Stomach (tissue), 4 donors: ENCODE measurements at regions not wholly inside any gene's neighbourhood (a gene's known extent, or its start where the extent isn't known, plus 50 kb on each side); places are given as distances from the start of the nearest gene placed in this dataset.

Source experiments
- EP300 ChIP-seq: sonication (generic); formaldehyde crosslinking; IDR thresholded peaks from one replicate; pipeline ENCODE4 v1.6.1; 2017; ENCODE audit warnings: antibody characterized with exemption
- POLR2A ChIP-seq, 4 donors: fragments of 450-650 bp; IDR thresholded peaks; one replicate each; pipeline ENCODE4 v1.6.1; 2016; ENCODE audit warnings: antibody characterized with exemption in 4 of 4, control low read depth in 2 of 4, mild to moderate bottlenecking in 1 of 4, moderate library complexity in 1 of 4
- POLR2AphosphoS5 ChIP-seq, 3 donors: sonication (generic); formaldehyde crosslinking; IDR thresholded peaks; one replicate each; pipeline ENCODE4 v1.6.1; 2016; ENCODE audit warnings: antibody characterized with exemption in 3 of 3
- TF ChIP-seq, protein P1 (sequence below), 7 experiments: fragments of 450-650 bp in 4 of 7; fragments of 200-600 bp in 3 of 7; sonication (generic) in 3 of 7; IDR thresholded peaks; one replicate each; pipeline ENCODE4 v1.5.1; 2016 to 2019; ENCODE audit warnings: antibody characterized with exemption in 7 of 7, control low read depth in 2 of 7, mild to moderate bottlenecking in 1 of 7

DNA sequence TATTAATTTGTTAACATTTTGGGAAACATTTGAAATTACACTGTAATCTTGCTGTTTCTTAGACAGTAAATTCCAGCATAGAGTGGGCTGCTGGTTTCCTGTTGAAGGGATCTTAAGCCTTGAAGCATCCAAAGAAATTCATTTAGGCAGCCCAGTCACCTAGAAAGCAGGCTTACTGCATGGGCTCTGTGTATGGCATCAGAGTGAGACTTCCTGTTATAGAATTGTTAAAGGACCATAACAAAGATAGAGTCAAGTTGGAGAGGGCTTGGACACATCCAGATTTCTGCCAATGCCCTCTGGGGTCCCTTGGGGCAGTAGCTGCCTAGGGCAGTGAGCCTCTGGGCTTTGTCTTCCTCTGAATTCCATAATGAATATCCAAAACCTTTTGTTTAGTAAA is 149.2 kb downstream of the DYRK2 start:
- TF ChIP-seq, protein P1, sequence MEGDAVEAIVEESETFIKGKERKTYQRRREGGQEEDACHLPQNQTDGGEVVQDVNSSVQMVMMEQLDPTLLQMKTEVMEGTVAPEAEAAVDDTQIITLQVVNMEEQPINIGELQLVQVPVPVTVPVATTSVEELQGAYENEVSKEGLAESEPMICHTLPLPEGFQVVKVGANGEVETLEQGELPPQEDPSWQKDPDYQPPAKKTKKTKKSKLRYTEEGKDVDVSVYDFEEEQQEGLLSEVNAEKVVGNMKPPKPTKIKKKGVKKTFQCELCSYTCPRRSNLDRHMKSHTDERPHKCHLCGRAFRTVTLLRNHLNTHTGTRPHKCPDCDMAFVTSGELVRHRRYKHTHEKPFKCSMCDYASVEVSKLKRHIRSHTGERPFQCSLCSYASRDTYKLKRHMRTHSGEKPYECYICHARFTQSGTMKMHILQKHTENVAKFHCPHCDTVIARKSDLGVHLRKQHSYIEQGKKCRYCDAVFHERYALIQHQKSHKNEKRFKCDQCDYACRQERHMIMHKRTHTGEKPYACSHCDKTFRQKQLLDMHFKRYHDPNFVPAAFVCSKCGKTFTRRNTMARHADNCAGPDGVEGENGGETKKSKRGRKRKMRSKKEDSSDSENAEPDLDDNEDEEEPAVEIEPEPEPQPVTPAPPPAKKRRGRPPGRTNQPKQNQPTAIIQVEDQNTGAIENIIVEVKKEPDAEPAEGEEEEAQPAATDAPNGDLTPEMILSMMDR (IDR thresholded peaks at IDR 0.05) = no peak
- TF ChIP-seq EP300 (no peak), POLR2AphosphoS5 (IDR thresholded peaks at IDR 0.05) (no peak), POLR2A (IDR thresholded peaks at IDR 0.05) (no peak)
